Right forelimb (tissue), 1 donor: ENCODE measurements at regions not wholly inside any gene's neighbourhood (a gene's known extent, or its start where the extent isn't known, plus 50 kb on each side); places are given as distances from the start of the nearest gene placed in this dataset.
"Not testable (repeated sequence)": the region's sequence is repeated elsewhere in the genome, so short reads cannot be mapped to it uniquely, and the experiment has no call there.

Source experiments
- DNase-seq: peaks from one replicate; pipeline ENCODE4 v3.0.0-alpha.2; 2018

GRCh38 chrX:10676235-10676957 is 56.0 kb upstream of the MID1 start:
- DNase-seq: peak; percentile 42

GRCh38 chrX:10677490-10677889 is 57.1 kb upstream of the MID1 start:
- no peak for DNase-seq

- no peak for DNase-seq
These were observed 59.0 kb upstream of the MID1 start for GRCh38 chrX:10679387-10679786.

GRCh38 chrX:10681167-10681566 is 60.8 kb upstream of the MID1 start:
- no peak for DNase-seq

GRCh38 chrX:10683631-10684030 is 63.2 kb upstream of the MID1 start:
- not testable (repeated sequence) for DNase-seq

GRCh38 chrX:10685923-10686595 is 65.7 kb upstream of the MID1 start:
- DNase-seq: no peak

- DNase-seq: not testable (repeated sequence)
These were observed 71.4 kb upstream of the MID1 start for GRCh38 chrX:10691751-10692150.

GRCh38 chrX:10697616-10698317 is 77.4 kb upstream of the MID1 start:
- DNase-seq: no peak

GRCh38 chrX:10698318-10698640 is 77.9 kb upstream of the MID1 start:
- no peak for DNase-seq

- DNase-seq: no peak
These were observed 81.6 kb upstream of the MID1 start for GRCh38 chrX:10702031-10702430.

- not testable (repeated sequence) for DNase-seq
These were observed 86.0 kb upstream of the MID1 start for GRCh38 chrX:10706342-10706741.

GRCh38 chrX:10707773-10708172 is 87.4 kb upstream of the MID1 start:
- no peak for DNase-seq

- DNase-seq: no peak
These were observed 88.9 kb upstream of the MID1 start for GRCh38 chrX:10709276-10709675.

GRCh38 chrX:10714531-10714930 is 94.1 kb upstream of the MID1 start:
- DNase-seq: no peak

- peak; percentile 66 for DNase-seq
These were observed 102.5 kb upstream of the MID1 start for GRCh38 chrX:10722851-10723250.

- no peak for DNase-seq
These were observed 104.7 kb upstream of the MID1 start for GRCh38 chrX:10725071-10725470.

- DNase-seq: peak; percentile 43
These were observed 106.3 kb upstream of the MID1 start for GRCh38 chrX:10726647-10727046.

GRCh38 chrX:10728806-10729389 is 108.5 kb upstream of the MID1 start:
- DNase-seq: no peak

- DNase-seq: no peak
These were observed 119.0 kb upstream of the MID1 start for GRCh38 chrX:10739426-10739825.

- DNase-seq: no peak
These were observed 120.6 kb upstream of the MID1 start for GRCh38 chrX:10741003-10741402.

- DNase-seq: no peak
These were observed 121.2 kb upstream of the MID1 start for GRCh38 chrX:10741550-10741949.

GRCh38 chrX:10743476-10743875 is 123.1 kb upstream of the MID1 start:
- no peak for DNase-seq

- no peak for DNase-seq
These were observed 123.6 kb upstream of the MID1 start for GRCh38 chrX:10744007-10744406.

GRCh38 chrX:10747975-10748374 is 127.6 kb upstream of the MID1 start:
- DNase-seq: no peak
